SK-N-SH (cell line): ENCODE measurements at regions not wholly inside any gene's neighbourhood (a gene's known extent, or its start where the extent isn't known, plus 50 kb on each side); places are given as distances from the start of the nearest gene placed in this dataset.

ENCODE experiments used
- CTCF ChIA-PET: fragments of 300-600, 350-600 bp; formaldehyde crosslinking; extraction: SDS; loops from one replicate; lab custom pipeline; 2021; lab: Yijun Ruan, JAX
- POLR2A ChIA-PET: fragments of 350-600 bp; sonication (Branson Sonifier 250); formaldehyde crosslinking; extraction: SDS; loops from one replicate; lab custom pipeline; 2020; ENCODE audit warnings: antibody characterized with exemption, inconsistent platforms; lab: Yijun Ruan, JAX
- DNase-seq: peaks from one replicate; pipeline ENCODE4 v3.0.0; 2012
- H2AFZ ChIP-seq: fragments of 200-600 bp; sonication (generic); 2 replicates; pipeline ENCODE4 v1.8.1; 2016; ENCODE audit warnings: antibody characterized with exemption, mild to moderate bottlenecking, low read depth
- H3F3A ChIP-seq: fragments of 200-600 bp; sonication (generic); replicated peaks from 2 replicates; pipeline ENCODE3; 2016; ENCODE audit warnings: antibody characterized with exemption, mild to moderate bottlenecking; ENCODE audit not compliant: insufficient read depth
- H3K27ac ChIP-seq, 2 experiments: fragments of 200-500 bp in 1 of 2; fragments of 200-600 bp in 1 of 2; sonication (Bioruptor generic) in 1 of 2; sonication (generic), shearing (Covaris generic) in 1 of 2; 2 replicates each; pipeline versions ENCODE4 v1.5.1 to v1.6.1; 2014 to 2016; ENCODE audit warnings: low read depth in 2 of 2, inconsistent platforms in 1 of 2, low read length in 1 of 2, mild to moderate bottlenecking in 1 of 2, mixed read lengths in 1 of 2
- H3K27me3 ChIP-seq: fragments of 200-600 bp; sonication (generic), shearing (Covaris generic); 2 replicates; pipeline ENCODE4 v1.6.1; 2016; ENCODE audit warnings: mixed run types; ENCODE audit not compliant: insufficient read depth
- H3K36me3 ChIP-seq, 2 experiments: fragments of 200-500 bp in 1 of 2; fragments of 200-600 bp in 1 of 2; sonication (Bioruptor generic) in 1 of 2; sonication (generic) in 1 of 2; replicated peaks in 1 of 2; 2 replicates each; pipeline versions ENCODE3 to v1.5.1; 2014 to 2016; ENCODE audit warnings: low read length in 1 of 2, mild to moderate bottlenecking in 1 of 2; ENCODE audit not compliant: insufficient read depth in 2 of 2, control insufficient read depth in 1 of 2
- H3K4me1 ChIP-seq, 2 experiments: fragments of 200-500 bp in 1 of 2; fragments of 200-600 bp in 1 of 2; sonication (Bioruptor generic) in 1 of 2; sonication (generic), shearing (Covaris generic) in 1 of 2; 2 replicates each; pipeline versions ENCODE4 v1.5.1 to v1.6.1; 2014 to 2016; ENCODE audit warnings: low read depth in 1 of 2, low read length in 1 of 2, mixed run types in 1 of 2; ENCODE audit not compliant: insufficient read depth in 2 of 2, control insufficient read depth in 1 of 2
- H3K4me2 ChIP-seq: fragments of 200-600 bp; sonication (generic), shearing (Covaris generic); 2 replicates; pipeline ENCODE4 v1.6.1; 2017; ENCODE audit warnings: mixed run types
- H3K4me3 ChIP-seq, 2 experiments: fragments of 200-500 bp in 1 of 2; fragments of 200-600 bp in 1 of 2; sonication (Bioruptor generic) in 1 of 2; sonication (generic), shearing (Covaris generic) in 1 of 2; 2 replicates each; pipeline versions ENCODE4 v1.5.1 to v1.8.1; 2014 to 2016; ENCODE audit warnings: low read depth in 2 of 2, inconsistent platforms in 1 of 2, low read length in 1 of 2, mild to moderate bottlenecking in 1 of 2, mixed read lengths in 1 of 2, moderate library complexity in 1 of 2
- H3K79me2 ChIP-seq: fragments of 200-600 bp; sonication (generic); 2 replicates; pipeline ENCODE4 v1.8.1; 2017; ENCODE audit warnings: mild to moderate bottlenecking; ENCODE audit not compliant: insufficient read depth
- H3K9ac ChIP-seq: fragments of 200-600 bp; sonication (generic); 2 replicates; pipeline ENCODE4 v1.6.1; 2017; ENCODE audit warnings: mixed run types
- H3K9me2 ChIP-seq: fragments of 200-600 bp; sonication (generic); 2 replicates; pipeline ENCODE4 v1.6.1; 2017; ENCODE audit warnings: mixed run types
- H3K9me3 ChIP-seq: fragments of 200-600 bp; sonication (generic); 2 replicates; pipeline ENCODE4 v1.6.1; 2017; ENCODE audit warnings: mixed run types, mild to moderate bottlenecking, moderate library complexity
- H4K20me1 ChIP-seq: fragments of 200-600 bp; sonication (generic); 2 replicates; pipeline ENCODE4 v1.6.1; 2017; ENCODE audit warnings: mild to moderate bottlenecking, mixed run types; ENCODE audit not compliant: insufficient read depth
- EP300 ChIP-seq, 2 experiments: IDR thresholded peaks; 2 replicates each; pipeline versions ENCODE4 v1.4.0 to v1.6.1; 2012; ENCODE audit warnings: borderline replicate concordance in 1 of 2, low read depth in 1 of 2, low read length in 1 of 2
- FOXJ3 ChIP-seq: sonication (generic); formaldehyde crosslinking; IDR thresholded peaks from 2 replicates; pipeline ENCODE4 v1.5.1; 2020; ENCODE audit warnings: mild to moderate bottlenecking, missing genetic modification reagents
- FOXM1 ChIP-seq: IDR thresholded peaks from 2 replicates; pipeline ENCODE4 v1.4.0; 2012; ENCODE audit warnings: low read depth, mild to moderate bottlenecking
- GATA2 ChIP-seq: sonication (generic); formaldehyde crosslinking; IDR thresholded peaks from 2 replicates; pipeline ENCODE4 v1.5.0; 2020; ENCODE audit warnings: mild to moderate bottlenecking, missing genetic modification reagents
- MEF2A ChIP-seq: IDR thresholded peaks from 2 replicates; pipeline ENCODE4 v1.4.0; 2012; ENCODE audit warnings: low read depth, borderline replicate concordance
- MXI1 ChIP-seq: IDR thresholded peaks from 2 replicates; pipeline ENCODE4 v1.6.1; 2012; ENCODE audit warnings: mild to moderate bottlenecking, low read depth, low read length, improper control_type of control experiment
- NRF1 ChIP-seq: IDR thresholded peaks from 2 replicates; pipeline ENCODE4 v1.6.1; 2012; ENCODE audit warnings: low read depth, mild to moderate bottlenecking, low read length
- RAD21 ChIP-seq: IDR thresholded peaks from 2 replicates; pipeline ENCODE4 v1.6.1; 2012; ENCODE audit warnings: mild to moderate bottlenecking, low read length
- RCOR1 ChIP-seq: fragments of 150-350 bp; IDR thresholded peaks from 2 replicates; pipeline ENCODE4 v1.6.1; 2017; ENCODE audit warnings: antibody characterized with exemption, low read length
- SMC3 ChIP-seq: IDR thresholded peaks from 2 replicates; pipeline ENCODE4 v1.6.1; 2012; ENCODE audit warnings: low read depth, low read length, improper control_type of control experiment
- TCF12 ChIP-seq: IDR thresholded peaks from 2 replicates; pipeline ENCODE4 v1.4.0; 2012
- TEAD4 ChIP-seq: IDR thresholded peaks from 2 replicates; pipeline ENCODE4 v1.4.0; 2012; ENCODE audit warnings: mild to moderate bottlenecking, borderline replicate concordance; ENCODE audit not compliant: insufficient read depth
- WGBS: methylation state at CpG from one replicate; pipeline ENCODE4 v1.1.6; 2017; ENCODE audit warnings: low lambda C conversion rate; 5-methylcytosine and 5-hydroxymethylcytosine counted together
- TF ChIP-seq, protein P1 (sequence below): IDR thresholded peaks from 2 replicates; pipeline ENCODE4 v1.6.1; 2012; ENCODE audit warnings: mild to moderate bottlenecking, low read depth, low read length, moderate library complexity
- TF ChIP-seq, protein P2 (sequence below): fragments of 150-350 bp; IDR thresholded peaks from 2 replicates; pipeline ENCODE4 v1.6.1; 2017; ENCODE audit warnings: antibody characterized with exemption, low read length, low read depth, borderline replicate concordance
- TF ChIP-seq, protein P3 (sequence below): IDR thresholded peaks from 2 replicates; pipeline ENCODE4; 2012
- TF ChIP-seq, protein P4 (sequence below): IDR thresholded peaks from 2 replicates; pipeline ENCODE4 v1.4.0; 2012; ENCODE audit warnings: low read depth, borderline replicate concordance

DNA sequence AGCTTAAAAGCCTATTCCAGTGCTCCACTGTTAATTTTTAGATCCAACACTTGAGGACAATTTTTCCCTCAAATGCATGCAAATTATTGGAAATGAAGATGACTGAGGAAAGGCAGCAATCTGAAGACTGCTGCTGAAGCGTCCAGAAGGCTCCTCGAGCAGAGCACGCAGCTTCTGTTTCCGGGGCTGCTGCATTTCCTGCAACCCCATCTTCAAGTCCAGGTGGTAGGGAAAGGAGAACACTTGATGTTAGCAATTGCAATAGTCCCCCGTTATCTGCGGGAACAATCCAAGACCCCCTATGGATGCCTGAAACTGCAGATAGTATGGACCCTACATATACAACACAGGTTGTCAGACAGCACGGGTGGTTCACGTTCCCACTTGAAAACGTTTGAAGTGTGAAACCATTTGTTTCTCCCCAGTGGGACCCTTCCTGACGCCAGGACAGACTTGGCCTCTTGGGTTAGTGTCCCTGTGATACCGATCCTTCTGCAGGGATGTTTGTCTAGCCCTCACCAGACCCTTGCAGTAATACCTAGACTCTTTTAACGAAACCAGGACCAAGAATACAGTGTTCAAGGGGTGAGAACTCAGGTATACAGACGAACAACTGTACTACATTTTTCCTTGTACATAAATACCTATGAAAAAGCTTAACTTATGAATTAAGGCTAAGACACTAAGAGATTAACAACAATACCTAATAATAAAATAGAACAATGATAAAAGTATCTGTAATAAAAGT is 152.3 kb downstream of the HSD17B3 start:
- Histone ChIP-seq H3K36me3 (no peaks in the 10 kb centered on the region), H3K9ac (no peak overlapping the region), H3K4me1 (no peaks in the 10 kb centered on the region), H3K27me3 (no peaks in the 10 kb centered on the region), H3F3A (no peaks in the 10 kb centered on the region), H3K27ac (no peak overlapping the region), H3K9me3 (no peaks in the 10 kb centered on the region)
- WGBS = 58% methylated on average over 13 of the region's 13 CpGs
- DNase-seq = no peak
- POLR2A ChIA-PET = no interaction called here
- TF ChIP-seq MEF2A (no peak), RCOR1 (no peak), SMC3 (no peak), NRF1 (no peak), FOXJ3 (no peak), FOXM1 (no peak), TCF12 (no peak), MXI1 (no peak)
- TF ChIP-seq, protein P1, sequence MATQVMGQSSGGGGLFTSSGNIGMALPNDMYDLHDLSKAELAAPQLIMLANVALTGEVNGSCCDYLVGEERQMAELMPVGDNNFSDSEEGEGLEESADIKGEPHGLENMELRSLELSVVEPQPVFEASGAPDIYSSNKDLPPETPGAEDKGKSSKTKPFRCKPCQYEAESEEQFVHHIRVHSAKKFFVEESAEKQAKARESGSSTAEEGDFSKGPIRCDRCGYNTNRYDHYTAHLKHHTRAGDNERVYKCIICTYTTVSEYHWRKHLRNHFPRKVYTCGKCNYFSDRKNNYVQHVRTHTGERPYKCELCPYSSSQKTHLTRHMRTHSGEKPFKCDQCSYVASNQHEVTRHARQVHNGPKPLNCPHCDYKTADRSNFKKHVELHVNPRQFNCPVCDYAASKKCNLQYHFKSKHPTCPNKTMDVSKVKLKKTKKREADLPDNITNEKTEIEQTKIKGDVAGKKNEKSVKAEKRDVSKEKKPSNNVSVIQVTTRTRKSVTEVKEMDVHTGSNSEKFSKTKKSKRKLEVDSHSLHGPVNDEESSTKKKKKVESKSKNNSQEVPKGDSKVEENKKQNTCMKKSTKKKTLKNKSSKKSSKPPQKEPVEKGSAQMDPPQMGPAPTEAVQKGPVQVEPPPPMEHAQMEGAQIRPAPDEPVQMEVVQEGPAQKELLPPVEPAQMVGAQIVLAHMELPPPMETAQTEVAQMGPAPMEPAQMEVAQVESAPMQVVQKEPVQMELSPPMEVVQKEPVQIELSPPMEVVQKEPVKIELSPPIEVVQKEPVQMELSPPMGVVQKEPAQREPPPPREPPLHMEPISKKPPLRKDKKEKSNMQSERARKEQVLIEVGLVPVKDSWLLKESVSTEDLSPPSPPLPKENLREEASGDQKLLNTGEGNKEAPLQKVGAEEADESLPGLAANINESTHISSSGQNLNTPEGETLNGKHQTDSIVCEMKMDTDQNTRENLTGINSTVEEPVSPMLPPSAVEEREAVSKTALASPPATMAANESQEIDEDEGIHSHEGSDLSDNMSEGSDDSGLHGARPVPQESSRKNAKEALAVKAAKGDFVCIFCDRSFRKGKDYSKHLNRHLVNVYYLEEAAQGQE = no peak
- TF ChIP-seq, protein P2, sequence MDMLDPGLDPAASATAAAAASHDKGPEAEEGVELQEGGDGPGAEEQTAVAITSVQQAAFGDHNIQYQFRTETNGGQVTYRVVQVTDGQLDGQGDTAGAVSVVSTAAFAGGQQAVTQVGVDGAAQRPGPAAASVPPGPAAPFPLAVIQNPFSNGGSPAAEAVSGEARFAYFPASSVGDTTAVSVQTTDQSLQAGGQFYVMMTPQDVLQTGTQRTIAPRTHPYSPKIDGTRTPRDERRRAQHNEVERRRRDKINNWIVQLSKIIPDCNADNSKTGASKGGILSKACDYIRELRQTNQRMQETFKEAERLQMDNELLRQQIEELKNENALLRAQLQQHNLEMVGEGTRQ = no peak
- TF ChIP-seq, all 33 proteins: peak for 0
- Histone ChIP-seq H3K4me3 (no peak overlapping the region), H3K4me2 (no peak overlapping the region), H4K20me1 (no peaks in the 10 kb centered on the region), H2AFZ (no peak overlapping the region), H3K9me2 (no peaks in the 10 kb centered on the region), H3K79me2 (no peaks in the 10 kb centered on the region)
- CTCF ChIA-PET = interaction anchor here (1.2 kb wide), 1 partner anchor 41 kb away, joined by 3 read pairs; no protein-coding TSS in a partner anchor

DNA sequence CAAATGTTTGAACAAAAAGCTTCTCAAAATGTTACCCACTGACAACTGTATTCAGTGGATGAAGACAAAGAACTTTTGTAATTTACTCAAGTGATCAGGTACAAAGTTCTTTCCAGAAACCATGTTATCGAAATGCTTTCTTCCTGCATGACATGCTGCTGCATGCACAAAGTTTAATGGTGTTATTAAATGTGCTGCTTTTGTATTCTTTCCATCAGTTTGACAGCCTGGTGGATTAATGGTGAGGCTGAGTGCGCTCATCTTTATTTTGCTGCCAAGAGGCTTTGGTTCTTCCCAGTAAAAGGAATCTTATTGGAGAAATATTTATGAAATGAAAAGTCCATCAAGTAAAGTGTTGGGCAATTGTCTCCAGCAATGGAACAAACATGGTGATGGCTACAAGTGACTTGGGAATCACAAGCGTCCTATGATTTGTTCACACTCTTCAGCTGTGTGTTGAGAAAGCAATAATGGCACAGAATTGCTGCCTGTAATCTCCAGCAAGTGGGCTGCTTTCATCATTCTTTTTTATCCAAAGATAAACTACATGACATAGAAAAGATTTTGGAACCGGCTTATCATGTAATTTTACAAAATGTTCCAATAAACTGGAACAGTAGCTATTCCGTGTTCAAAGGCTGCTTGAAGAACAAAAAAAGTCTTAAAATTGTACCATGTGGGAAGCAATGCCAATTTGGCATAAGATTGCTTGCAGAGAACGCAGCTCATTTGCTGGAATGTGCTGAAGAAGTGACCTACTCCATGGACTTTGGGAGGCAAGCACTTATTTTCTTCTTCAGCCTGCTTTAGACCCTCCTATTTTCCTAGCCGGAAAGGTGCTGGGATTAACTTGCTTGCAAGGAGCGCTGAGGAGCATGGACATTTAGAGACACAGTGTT is 153.1 kb downstream of the HSD17B3 start:
- ChIA-PET CTCF (interaction anchor here (1.2 kb wide), 1 partner anchor 40 kb away, joined by 3 read pairs; no protein-coding TSS in a partner anchor), POLR2A (no interaction called here)
- H3K9me3 ChIP-seq = no peaks in the 10 kb centered on the region
- H2AFZ ChIP-seq = no peak overlapping the region
- no peaks in the 10 kb centered on the region for H3K36me3 ChIP-seq
- H3K9ac ChIP-seq = no peak overlapping the region
- no peaks in the 10 kb centered on the region for H3F3A ChIP-seq
- H3K4me3 ChIP-seq = no peak overlapping the region
- H3K4me2 ChIP-seq = no peak overlapping the region
- no peaks in the 10 kb centered on the region for H3K9me2 ChIP-seq
- H4K20me1 ChIP-seq = no peaks in the 10 kb centered on the region
- WGBS = 40% methylated on average over 7 of the region's 8 CpGs
- H3K4me1 ChIP-seq = no peaks in the 10 kb centered on the region
- no peaks in the 10 kb centered on the region for H3K27me3 ChIP-seq
- no peak for DNase-seq
- H3K79me2 ChIP-seq = no peaks in the 10 kb centered on the region
- no peak overlapping the region for H3K27ac ChIP-seq
- no peak for TF ChIP-seq GATA2 (CRISPR knock-in tag)
- TF ChIP-seq TCF12 = no peak
- TF ChIP-seq, protein P2 = no peak
- TF ChIP-seq, protein P3, sequence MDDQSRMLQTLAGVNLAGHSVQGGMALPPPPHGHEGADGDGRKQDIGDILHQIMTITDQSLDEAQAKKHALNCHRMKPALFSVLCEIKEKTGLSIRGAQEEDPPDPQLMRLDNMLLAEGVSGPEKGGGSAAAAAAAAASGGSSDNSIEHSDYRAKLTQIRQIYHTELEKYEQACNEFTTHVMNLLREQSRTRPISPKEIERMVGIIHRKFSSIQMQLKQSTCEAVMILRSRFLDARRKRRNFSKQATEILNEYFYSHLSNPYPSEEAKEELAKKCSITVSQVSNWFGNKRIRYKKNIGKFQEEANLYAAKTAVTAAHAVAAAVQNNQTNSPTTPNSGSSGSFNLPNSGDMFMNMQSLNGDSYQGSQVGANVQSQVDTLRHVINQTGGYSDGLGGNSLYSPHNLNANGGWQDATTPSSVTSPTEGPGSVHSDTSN = no peak
- no peak for TF ChIP-seq TEAD4
- no peak for TF ChIP-seq EP300 (IDR thresholded peaks at IDR 0.05; ENCODE audit: borderline replicate concordance in 1 of 2, low read depth in 1 of 2, low read length in 1 of 2)
- TF ChIP-seq RAD21 = no peak
- no peak for TF ChIP-seq NRF1
- TF ChIP-seq, protein P4, sequence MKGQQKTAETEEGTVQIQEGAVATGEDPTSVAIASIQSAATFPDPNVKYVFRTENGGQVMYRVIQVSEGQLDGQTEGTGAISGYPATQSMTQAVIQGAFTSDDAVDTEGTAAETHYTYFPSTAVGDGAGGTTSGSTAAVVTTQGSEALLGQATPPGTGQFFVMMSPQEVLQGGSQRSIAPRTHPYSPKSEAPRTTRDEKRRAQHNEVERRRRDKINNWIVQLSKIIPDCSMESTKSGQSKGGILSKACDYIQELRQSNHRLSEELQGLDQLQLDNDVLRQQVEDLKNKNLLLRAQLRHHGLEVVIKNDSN = no peak
